Right renal cortex interstitium (tissue), 3 donors: ENCODE measurements at regions not wholly inside any gene's neighbourhood (a gene's known extent, or its start where the extent isn't known, plus 50 kb on each side); places are given as distances from the start of the nearest gene placed in this dataset.

ENCODE experiments used
- DNase-seq, 3 donors: peaks; one replicate each; pipeline ENCODE4 v3.0.0-alpha.2; 2013; ENCODE audit warnings: low read depth in 3 of 3, low spot score in 2 of 3

DNA sequence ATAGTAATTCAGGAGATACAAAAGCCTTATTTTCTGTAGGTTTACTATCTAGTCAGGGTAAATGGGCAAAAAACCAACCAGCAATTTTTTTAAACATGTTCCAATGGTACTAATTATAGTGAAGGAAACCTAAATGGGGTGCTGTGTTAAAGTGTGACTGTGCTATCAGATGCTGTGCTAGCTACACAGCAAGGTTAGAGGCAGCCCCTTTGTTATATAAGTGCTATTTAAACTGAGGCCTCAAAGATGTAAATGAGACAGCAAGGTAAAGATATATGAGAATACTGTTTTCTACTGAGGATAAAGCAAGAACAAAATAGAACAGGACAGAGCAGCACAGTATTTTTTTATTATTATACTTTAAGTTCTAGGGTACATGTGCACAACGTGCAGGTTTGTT lies 305.4 kb upstream of the RGS18 start:
- no peak for DNase-seq

DNA sequence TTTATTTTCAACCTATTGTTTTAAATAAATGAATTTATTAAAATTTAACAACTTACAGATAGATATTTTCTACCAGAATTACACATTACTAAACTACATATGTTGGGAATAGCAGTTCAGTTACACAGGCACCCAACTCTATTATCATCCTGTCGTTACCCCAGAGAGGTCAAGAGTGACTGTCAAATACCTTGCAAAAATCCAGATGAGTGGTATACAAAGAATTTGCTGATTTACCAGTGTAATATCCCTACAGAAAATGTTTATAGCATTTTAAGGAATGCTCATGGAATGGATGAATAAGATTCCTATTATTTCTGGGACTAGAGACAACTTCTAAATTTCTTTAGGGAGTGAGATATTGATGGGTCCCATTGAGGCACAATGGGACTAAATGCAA lies 300.7 kb upstream of the RGS18 start:
- no peak for DNase-seq

DNA sequence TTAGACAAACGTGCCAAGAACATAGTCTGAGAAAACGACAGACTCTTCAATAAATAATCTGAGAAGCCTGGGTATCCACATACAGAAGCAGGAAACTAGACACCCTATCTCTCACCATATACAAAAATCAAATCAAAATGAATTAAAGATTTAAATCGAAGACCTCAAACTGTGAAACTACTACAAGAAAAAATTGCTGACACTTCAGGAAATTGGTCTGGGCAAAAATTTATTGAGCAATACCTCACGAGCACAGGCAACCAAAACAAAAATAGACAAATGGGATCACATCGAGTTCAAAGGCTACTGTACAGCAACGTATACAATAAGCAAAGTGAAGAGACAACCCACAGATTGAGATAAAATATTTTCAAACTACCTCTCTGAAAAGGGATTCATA lies 292.8 kb upstream of the RGS18 start:
- no peak for DNase-seq

DNA sequence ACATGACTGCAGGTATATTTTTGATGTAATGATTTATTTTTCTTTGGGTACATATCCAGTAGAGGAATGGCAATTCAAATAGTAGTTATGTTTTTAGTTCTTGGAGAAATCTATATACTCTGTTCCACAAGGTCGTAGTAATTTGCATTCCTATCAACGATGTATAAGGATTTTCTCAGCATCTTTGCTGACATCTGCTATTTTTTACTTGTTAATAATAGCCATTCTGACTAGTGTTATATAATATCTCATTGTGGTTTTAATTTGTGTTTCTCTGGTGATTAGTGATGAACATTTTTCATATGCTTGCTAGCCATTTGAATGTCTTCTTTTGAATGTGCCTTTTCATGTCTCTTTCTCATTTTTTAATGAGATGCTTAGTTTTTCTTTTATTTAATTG lies 292.1 kb upstream of the RGS18 start:
- DNase-seq, result no peak

DNA sequence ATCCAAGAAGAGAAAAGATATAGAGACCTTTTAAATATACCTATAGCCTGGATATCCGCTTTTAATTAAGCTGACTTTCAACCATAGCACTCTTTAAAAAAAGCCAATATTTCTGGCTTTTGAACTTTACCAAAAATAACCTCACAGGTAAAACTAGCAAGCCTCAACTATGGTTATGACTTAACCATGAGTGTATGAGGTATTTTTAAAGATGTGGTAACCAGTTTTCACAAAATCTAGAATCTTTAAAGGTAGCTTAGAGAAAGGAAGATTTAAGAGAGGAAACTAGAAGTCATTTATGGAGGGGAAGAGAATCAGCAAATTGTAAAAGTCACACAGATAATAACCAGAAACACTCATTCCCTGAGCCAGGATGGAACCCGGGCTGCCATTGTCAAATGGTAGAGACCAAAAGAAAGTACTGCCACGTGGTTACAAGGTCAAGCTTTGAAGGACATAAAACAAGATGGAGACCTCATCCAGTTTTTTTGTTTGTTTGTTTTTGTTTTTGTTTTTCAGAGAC lies 288.4 kb upstream of the RGS18 start:
- DNase-seq, result no peak

DNA sequence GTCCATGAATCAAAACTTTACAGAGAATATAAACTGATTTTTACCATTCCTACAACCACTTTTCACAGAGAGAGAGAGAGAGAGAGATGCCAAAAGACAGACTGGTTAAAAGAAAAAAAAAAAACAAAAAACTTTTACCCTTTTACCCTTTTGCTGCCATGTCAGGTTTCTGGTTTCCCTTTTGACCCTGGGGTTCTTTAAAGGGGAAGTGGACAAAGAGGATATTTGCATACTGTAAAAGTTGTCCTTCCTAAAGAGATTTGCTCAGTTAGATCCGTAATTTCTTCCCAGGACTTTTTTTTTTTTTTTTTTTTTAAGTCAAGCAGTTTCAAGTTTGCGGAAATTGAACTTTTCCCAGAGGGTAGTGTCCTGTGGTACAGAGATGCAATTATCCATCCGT lies 287.8 kb upstream of the RGS18 start:
- DNase-seq, result no peak

DNA sequence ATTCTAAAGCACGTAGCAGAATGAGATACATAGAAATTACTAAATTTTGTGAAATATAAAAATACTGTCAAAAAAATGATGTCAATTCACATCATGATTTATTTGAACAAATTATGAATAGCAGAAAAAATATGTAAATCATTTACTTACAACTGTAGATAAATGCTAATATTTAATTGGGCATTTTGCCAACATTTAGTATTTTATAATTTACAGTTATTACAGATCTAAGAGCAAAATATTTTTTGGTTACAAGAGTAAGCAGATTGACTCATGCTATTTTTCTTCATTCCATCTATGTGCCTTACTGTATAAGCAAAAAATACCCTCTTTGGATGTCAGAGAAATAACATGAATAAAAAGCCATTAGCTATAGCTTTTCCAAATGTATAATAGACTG lies 282.3 kb upstream of the RGS18 start:
- DNase-seq, result no peak

DNA sequence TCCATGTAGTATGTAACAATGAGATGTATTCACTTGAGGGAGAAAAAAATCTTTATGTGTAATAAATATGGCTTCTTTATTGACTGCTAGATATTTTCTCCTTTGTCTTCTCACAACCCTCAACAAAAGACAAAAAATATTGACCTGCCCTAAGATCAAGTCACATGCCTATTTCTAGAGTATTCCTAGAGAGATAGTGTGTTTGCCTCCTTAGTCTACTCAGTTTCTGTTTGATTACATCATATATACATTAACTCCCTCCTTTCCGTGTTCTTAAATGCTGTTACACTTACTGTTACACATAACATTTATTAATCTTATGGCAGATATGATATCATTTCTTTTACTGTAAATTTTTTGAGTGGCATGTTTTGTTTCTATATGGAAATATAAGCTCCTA lies 281.6 kb upstream of the RGS18 start:
- DNase-seq, result no peak

DNA sequence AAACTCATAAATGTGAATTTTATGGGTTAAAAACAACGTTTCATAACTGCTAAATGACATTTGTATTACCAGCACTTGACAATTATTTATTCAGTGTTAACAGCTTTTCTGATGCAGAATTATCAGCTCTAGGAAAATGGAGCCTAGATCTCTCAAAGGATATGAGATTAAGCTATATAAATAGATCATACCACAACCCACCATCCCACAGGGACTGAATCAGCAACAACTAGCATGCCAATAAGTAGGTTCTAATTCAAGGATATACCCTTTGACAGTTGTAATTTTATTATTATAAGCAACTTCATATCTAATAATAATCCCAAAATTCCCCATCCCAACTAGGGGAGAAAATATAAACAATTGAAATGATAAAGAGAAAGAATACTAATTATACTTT lies 275.4 kb upstream of the RGS18 start:
- DNase-seq, result no peak

DNA sequence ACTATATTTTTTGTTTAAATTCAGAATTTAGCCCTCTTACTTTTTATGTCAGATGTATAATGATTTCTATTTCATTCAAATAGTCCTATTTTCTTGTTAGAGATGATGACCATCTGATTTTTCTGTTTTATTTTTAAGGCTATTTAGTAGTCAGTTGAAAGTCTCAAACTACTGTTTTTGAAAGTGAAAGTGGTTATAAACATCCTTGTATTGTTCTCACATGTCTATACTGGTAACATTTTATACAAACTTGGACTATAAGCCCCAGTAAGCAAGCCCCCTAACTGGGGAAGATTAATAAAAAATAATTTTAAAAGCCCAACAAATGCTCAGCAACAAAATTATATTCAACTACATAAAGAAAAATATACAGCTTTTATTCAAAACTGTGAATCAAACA lies 271.3 kb upstream of the RGS18 start:
- DNase-seq, result no peak

DNA sequence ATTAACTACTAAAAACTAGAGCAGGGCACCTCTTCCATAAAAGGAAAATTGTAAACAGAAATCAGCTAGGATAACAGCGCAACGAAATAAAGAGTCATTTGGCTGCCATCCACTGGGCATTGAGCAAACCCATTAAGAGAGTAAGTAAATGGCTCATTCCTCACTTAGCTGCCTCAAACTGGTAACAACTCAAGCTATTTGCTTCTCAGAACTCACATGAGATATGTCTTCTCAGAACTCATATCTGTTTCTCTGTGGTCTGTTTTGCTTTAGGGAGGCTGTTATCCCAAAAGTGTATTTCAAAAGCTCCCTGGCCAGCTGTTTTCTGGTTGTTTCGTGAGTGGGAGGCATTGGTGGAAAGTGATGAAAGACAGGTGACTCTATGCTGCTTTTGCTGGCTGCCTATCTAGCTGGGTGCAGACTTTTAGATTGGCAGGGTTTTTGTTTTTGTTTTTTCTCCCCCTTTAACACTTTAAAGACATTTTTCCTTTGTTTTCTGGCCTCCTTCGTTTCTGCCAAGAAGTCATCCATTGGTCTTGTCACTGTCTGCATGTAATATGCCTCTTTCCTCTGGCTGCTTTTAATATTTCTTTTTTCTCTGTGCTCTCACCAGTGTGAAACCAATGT lies 269.2 kb upstream of the RGS18 start:
- DNase-seq, result no peak

DNA sequence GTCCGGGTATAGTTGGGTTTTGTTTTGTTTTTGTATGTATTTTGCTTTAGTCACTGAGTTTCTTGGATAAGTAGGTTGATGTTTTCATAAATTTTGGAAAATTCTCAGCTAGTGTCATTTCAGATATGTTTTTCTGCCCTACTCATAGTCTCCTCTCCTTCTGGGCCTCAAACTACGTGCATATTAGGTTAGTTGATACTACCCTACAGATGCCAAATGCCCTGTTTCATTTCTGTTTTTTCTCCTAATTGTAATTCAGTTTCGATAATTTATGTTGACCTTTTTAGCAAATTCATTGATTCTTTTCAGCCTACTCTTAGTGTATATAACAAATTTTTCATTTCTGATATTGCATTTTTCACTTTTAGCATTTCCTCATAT lies 268.6 kb upstream of the RGS18 start:
- DNase-seq, result no peak

DNA sequence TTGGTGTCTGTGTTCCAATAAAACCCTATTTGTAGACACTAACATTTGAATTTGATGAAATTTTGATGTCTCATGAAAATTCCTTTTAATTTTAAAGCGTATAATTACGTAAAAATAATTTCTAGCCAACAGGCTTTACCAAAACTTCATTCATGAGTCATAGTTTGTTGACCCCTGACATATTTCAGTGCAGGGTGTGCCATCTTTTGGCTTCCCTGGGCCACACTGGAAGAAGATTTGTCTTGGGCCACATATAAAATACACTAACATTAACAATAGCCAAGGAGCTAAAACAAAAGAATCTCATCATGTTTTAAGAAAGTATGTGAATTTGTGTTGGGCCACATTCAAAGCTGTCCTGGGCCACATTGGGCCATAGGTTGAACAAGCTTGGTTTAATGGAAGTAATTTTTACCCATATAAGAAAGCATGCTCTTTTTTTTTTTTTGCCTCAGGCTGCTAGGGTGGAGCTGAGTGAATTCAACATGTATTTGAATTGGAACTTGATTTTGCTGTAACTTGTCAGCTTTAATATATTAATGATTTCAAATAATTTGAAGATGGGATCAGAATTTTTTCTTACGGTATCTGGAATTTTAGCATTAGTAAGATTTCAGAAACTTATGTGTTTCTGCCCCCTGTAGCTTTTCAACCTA lies 267.7 kb upstream of the RGS18 start:
- no peak for DNase-seq

DNA sequence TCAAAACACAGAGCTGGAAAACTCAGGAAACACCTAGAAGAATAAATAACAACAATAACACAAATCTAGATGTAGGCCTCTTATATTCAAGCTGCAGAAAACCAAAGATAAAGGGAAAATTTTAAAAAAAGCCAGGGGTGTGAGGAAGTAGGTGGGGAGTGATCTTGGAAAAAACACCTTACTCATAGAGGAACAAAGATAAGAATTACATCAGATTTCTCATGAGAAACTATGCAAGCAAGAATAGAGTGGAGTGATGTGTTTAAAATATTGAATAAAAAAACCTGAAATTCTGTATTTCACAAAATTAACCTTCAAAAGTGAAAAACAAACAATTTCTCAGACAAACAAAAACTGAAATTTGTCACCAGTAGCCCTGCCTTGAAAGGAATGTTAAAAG lies 265.5 kb upstream of the RGS18 start:
- DNase-seq, result no peak

DNA sequence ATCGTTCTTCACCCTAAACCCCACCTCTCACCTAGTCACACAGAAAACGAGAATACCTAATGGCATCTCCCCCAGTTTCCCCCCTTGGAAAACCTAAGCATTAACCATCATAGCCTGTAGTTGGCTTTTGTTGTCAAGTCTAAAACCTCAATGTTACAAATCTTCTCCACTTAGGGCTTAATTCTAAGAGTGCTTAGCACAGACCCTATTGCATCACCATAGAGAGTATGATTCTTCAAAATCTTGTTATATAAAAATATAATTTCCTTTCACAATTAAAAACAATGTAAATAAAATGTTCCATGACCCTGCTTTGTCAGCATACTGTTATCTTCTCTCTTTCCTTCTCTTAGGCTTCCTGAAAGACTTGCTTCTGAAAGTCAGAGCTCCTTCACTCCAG lies 263.2 kb upstream of the RGS18 start:
- DNase-seq, result no peak

DNA sequence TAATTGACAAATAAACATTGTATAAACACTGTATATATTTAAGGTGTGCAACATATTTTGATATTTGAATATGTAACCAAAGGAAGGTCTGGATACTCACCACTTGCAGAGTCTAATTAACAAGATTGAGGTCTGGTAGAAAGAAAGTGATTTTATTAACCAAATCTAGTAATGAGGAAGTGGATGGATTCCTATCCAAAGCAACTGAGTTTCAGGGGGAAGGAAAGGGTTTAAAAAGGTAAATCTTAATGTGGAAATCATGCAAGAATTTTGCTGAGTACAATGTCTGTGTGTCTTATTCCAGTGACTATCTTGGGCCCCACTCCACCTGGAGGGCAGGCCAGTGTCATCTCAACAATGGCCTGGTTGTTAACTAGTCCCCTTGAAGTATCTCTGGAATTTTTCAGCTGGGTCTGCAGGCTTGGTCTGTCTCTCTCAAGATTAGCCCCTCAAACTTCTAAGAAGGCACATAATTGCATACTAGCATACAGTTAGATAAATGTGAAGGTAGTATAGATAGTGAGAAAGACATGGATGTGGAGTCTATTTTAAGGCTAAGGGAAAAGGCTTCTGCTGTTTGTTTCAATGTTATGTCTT lies 262.7 kb upstream of the RGS18 start:
- no peak for DNase-seq

DNA sequence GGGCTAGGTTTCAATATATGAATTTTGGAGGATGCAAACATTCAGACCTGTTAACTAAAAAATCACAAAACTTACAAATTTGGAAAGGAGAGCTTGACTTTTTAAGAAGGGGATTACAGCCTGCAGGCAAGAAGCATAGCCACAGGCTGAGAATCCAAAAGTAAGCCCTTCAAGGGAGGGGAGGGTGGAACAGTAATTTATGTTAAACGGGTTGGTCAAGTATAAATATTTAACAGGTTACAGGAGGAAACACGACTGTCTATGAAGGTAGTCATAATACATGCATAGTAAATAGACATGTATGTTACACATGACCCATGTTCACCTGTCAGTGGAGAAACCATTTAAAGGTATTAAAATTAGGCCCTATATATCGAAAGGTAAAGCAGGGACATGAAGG lies 261.1 kb upstream of the RGS18 start:
- DNase-seq, result no peak

DNA sequence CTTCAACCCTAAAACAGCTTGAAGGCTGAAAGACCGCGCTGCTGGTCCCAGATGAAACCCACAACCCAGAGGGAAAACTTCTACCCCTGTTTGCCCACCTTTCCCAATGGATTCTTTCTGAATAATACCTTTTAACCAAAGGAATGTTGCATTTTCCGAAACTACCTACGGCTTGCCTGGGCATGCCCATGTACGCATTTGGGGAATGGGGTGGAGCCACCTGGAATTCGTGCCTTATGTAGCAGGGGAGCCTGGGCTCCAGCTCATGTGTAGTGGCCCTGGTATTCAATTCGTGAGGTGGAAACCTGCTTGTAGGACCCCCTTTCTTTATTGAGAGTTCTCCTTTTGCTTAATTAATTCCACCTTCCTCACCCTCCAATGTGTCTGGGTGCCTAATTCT lies 256.6 kb upstream of the RGS18 start:
- DNase-seq, result no peak

DNA sequence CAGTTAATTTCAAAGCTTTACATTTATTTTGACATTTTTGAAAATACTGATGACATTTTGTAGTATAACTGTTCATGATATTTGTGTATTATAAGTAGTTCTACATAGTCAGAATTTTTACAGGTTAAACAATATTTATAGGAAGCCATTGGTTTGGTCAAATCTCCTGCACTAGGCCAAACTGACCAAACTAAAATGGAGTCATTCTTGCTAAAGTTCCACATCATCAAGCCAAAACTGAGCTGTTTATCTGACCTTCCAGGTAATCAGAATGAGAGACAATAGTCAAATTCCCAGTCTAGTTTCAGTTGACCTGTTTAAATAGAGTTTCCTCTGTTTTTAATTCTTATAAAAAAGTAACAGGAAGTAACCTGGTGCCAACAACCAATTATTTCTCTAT lies 253.3 kb upstream of the RGS18 start:
- no peak for DNase-seq

DNA sequence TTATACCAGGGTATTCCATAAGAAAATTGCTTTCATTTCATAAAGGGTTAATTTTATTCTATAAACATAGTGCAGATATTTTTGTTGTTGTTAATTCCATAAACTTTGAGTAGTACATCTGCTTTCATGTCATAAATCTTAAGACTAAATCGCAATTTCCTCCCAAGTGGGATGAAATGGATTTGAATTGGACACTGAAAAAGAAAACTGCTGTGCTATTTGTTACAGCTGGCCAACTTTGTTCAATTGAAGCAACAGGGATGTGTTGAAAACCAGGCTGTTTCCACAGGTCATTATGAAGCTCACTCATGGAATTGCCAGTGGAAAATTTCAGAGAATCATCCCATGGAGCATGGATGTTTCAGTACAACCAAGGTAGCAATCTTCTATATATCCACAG lies 252.5 kb upstream of the RGS18 start:
- DNase-seq, result no peak

DNA sequence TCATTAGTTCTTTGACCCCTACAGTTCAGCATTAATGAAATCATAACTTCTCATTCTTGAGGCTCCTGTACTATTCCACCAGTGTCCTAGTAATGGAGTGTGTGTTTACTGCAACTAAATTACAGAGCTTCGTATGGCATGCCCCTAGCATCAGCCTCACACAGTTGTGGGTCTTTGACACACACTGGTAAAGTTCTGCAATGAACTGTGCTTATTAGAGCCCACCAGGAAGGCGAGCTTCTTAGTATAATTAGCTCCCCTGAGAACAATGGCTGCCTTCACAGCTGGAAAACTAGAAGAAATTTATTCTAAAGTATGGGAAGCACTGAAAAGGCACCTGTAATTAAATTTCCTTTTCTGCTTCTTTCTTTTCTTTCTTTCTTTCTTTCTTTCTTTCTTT lies 251.1 kb upstream of the RGS18 start:
- DNase-seq, result no peak

DNA sequence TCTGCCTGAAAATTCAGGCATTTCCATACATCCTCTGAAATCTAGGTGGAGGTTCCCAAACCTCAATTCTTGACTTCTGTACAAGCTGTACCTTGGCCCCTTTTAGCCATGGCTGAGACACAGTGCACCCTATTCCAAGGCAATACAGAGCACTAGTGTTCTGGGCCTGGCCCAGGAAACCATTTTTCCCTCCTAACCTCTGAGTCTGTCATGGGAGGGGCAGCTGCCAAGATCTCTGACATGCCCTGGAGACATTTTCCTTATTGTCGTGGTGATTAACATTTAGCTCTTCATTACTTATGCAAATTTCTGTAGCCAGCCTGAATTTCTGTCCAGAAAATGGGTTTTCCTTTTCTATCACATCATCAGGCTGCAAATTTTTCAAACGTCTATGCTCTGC lies 248.0 kb upstream of the RGS18 start:
- no peak for DNase-seq

DNA sequence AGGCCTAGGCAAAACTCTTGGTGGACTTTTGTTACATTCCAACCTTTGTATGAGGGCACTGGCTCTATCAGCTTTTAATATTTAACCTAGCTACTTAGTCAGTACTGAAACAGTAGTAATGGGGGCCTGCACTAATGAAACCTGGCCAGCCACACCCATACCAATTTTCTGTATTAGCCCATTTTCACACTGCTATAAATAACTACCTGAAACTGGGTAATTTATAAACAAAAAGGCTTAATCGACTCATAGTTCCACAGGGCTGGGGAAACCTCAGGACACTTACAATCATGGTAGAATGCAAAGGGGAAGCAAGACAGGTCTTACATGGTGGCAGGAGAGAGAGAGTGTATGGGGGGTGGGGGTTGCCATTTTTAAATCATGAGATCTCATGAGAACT lies 245.7 kb upstream of the RGS18 start:
- DNase-seq, result no peak
